ENCODE measurements at regions not wholly inside any gene's neighbourhood (a gene's known extent, or its start where the extent isn't known, plus 50 kb on each side); places are given as distances from the start of the nearest gene placed in this dataset.
"Not testable (repeated sequence)": the region's sequence is repeated elsewhere in the genome, so short reads cannot be mapped to it uniquely, and the experiment has no call there.

- TF ChIP-seq POLR2A (IDR thresholded peaks at IDR 0.05) = no peak
- TF ChIP-seq, protein P1, sequence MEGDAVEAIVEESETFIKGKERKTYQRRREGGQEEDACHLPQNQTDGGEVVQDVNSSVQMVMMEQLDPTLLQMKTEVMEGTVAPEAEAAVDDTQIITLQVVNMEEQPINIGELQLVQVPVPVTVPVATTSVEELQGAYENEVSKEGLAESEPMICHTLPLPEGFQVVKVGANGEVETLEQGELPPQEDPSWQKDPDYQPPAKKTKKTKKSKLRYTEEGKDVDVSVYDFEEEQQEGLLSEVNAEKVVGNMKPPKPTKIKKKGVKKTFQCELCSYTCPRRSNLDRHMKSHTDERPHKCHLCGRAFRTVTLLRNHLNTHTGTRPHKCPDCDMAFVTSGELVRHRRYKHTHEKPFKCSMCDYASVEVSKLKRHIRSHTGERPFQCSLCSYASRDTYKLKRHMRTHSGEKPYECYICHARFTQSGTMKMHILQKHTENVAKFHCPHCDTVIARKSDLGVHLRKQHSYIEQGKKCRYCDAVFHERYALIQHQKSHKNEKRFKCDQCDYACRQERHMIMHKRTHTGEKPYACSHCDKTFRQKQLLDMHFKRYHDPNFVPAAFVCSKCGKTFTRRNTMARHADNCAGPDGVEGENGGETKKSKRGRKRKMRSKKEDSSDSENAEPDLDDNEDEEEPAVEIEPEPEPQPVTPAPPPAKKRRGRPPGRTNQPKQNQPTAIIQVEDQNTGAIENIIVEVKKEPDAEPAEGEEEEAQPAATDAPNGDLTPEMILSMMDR (IDR thresholded peaks at IDR 0.05) = no peak
- WGBS, 4 donors = 92 to 95% (median 94%) methylated on average over 4 of the region's 4 CpGs
These were observed 175.8 kb upstream of the ZSWIM2 start for GRCh38 chr2:187024739-187025138.

DNA sequence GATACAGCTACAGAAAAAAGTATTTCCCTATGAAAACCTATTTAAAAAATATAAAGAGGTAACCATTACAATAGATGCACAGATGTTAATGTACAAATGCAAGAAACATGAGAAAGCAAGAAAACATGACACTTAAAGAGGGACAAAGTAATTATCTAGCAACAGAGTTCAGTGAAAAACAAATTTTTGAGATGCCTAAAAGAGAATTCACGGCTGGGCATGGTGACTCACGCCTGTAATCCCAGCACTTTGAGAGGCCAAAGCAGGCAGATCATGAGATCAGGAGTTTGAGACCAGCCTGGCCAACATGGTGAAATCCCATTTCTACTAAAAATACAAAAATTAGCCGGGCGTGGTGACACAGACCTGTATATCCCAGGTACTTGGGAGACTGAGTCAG is 175.0 kb upstream of the ZSWIM2 start:
- H3K27me3 ChIP-seq; H3K4me3 ChIP-seq; intact Hi-C loops (cut with DNase I); H3K27ac ChIP-seq; H3K4me1 ChIP-seq (replicated peaks in 1 of 2); DNase-seq; H3K36me3 ChIP-seq (replicated peaks in 1 of 2): not testable (repeated sequence)
- 89 to 95% (median 91%) methylated on average over 4 of the region's 4 CpGs for WGBS, 4 donors
- H3K9me3 ChIP-seq (replicated peaks in 1 of 3) = peaks cover 0 to 12% (median 4%) of the 10 kb centered on the region in 3 donors

More at GRCh38 chr2:187024739-187025138, 175.8 kb upstream of the ZSWIM2 start:
- DNase-seq = no peak
- Histone ChIP-seq H3K9me3 (replicated peaks in 1 of 3) (peaks cover 0 to 12% (median 4%) of the 10 kb centered on the region in 3 donors), H3K36me3 (replicated peaks in 1 of 2) (no peaks in the 10 kb centered on the region), H3K27me3 (no peaks in the 10 kb centered on the region), H3K4me1 (replicated peaks in 1 of 2) (no peaks in the 10 kb centered on the region), H3K27ac (no peak overlapping the region), H3K4me3 (no peak overlapping the region)
- intact Hi-C loops (cut with DNase I) = no loop called here

DNA sequence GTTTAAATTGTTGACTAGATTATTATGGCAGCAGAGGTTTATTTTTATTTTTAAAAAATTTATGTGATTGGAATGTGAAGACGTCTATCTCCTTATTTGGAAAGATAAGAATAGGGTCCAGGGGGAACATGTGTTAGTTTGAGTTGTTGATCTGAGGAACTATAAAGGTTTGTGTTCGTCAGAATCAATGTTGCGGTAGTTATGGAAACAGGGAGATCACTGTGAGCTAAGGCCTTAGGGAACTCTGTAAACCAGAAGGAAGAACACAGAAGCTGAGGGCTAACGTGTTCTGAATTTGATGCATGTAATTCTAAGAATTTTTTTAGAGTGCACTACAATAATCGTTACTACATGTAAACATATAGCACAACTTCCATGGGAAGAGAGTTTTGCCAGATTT is 168.5 kb upstream of the ZSWIM2 start:
- Histone ChIP-seq H3K27me3 (no peaks in the 10 kb centered on the region), H3K27ac (no peak overlapping the region), H3K4me1 (replicated peaks in 1 of 2) (no peaks in the 10 kb centered on the region), H3K4me3 (no peak overlapping the region), H3K36me3 (replicated peaks in 1 of 2) (no peaks in the 10 kb centered on the region), H3K9me3 (replicated peaks in 1 of 3) (no peaks in the 10 kb centered on the region)
- TF ChIP-seq, protein P1 (IDR thresholded peaks at IDR 0.05) = no peak
- no peak for DNase-seq
- intact Hi-C loops (cut with DNase I) = no loop called here
- WGBS, 4 donors = 73 to 85% (median 77%) methylated on average over 5 of the region's 5 CpGs

DNA sequence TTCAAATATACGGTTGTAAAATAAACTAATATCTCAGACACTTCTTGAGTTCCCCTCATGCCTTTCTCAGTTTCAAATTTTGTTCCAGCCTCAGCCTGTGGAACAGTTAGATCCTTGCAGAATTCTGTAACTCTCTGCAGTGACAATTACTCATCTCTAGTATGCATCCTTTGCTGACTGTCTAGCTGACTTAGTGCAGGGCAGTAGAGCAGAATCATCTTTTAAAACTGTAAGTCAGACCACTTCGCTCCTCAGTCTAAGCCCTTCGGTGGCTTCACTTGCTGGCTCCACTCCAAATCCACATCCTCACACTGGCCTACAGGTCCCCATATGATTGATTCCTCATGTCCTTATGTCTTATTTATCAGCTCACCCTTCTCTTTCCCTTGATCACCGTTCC is 164.1 kb upstream of the ZSWIM2 start:
- H3K4me3 ChIP-seq = no peak overlapping the region
- no peak for DNase-seq
- H3K4me1 ChIP-seq (replicated peaks in 1 of 2) = no peaks in the 10 kb centered on the region
- H3K27ac ChIP-seq = no peak overlapping the region
- no peaks in the 10 kb centered on the region for H3K36me3 ChIP-seq (replicated peaks in 1 of 2)
- intact Hi-C loops (cut with DNase I) = no loop called here
- WGBS, 4 donors = 52 to 62% (median 54%) methylated on average over 4 of the region's 4 CpGs
- TF ChIP-seq, protein P1 (IDR thresholded peaks at IDR 0.05) = no peak
- no peak for TF ChIP-seq POLR2A (IDR thresholded peaks at IDR 0.05)
- H3K27me3 ChIP-seq = no peaks in the 10 kb centered on the region
- no peaks in the 10 kb centered on the region for H3K9me3 ChIP-seq (replicated peaks in 1 of 3)

- intact Hi-C loops (cut with DNase I) = no loop called here
- Histone ChIP-seq H3K4me1 (replicated peaks in 1 of 2) (no peaks in the 10 kb centered on the region), H3K36me3 (replicated peaks in 1 of 2) (no peaks in the 10 kb centered on the region), H3K9me3 (replicated peaks in 1 of 3) (no peaks in the 10 kb centered on the region), H3K4me3 (no peak overlapping the region), H3K27ac (no peak overlapping the region), H3K27me3 (no peaks in the 10 kb centered on the region)
- TF ChIP-seq, protein P1 (IDR thresholded peaks at IDR 0.05) = no peak
- TF ChIP-seq POLR2A (IDR thresholded peaks at IDR 0.05) = no peak
- 76 to 84% (median 78%) methylated on average over 3 of the region's 3 CpGs for WGBS, 4 donors
- DNase-seq = no peak
These were observed 162.3 kb upstream of the ZSWIM2 start for GRCh38 chr2:187011206-187011832.
